ENCODE measurements at regions not wholly inside any gene's neighbourhood (a gene's known extent, or its start where the extent isn't known, plus 50 kb on each side); places are given as distances from the start of the nearest gene placed in this dataset.

GRCh38 chr12:93042283-93042682, 113.2 kb upstream of the EEA1 start:
- DNase-seq (ENCODE audit: low read depth) (no peak), FAIRE-seq (no peak)
- TF ChIP-seq, protein P1, sequence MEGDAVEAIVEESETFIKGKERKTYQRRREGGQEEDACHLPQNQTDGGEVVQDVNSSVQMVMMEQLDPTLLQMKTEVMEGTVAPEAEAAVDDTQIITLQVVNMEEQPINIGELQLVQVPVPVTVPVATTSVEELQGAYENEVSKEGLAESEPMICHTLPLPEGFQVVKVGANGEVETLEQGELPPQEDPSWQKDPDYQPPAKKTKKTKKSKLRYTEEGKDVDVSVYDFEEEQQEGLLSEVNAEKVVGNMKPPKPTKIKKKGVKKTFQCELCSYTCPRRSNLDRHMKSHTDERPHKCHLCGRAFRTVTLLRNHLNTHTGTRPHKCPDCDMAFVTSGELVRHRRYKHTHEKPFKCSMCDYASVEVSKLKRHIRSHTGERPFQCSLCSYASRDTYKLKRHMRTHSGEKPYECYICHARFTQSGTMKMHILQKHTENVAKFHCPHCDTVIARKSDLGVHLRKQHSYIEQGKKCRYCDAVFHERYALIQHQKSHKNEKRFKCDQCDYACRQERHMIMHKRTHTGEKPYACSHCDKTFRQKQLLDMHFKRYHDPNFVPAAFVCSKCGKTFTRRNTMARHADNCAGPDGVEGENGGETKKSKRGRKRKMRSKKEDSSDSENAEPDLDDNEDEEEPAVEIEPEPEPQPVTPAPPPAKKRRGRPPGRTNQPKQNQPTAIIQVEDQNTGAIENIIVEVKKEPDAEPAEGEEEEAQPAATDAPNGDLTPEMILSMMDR (IDR thresholded peaks at IDR 0.05; ENCODE audit: insufficient read depth, low read depth, low read length): no peak
- TF ChIP-seq EZH2 (IDR thresholded peaks at IDR 0.05; ENCODE audit: insufficient read depth, low read length): no peak
- H3K27ac ChIP-seq (ENCODE audit: low read depth, low read length): no peak overlapping the region
- no peaks in the 10 kb centered on the region for H3K4me1 ChIP-seq (ENCODE audit: insufficient read depth, low read length)
- no peak overlapping the region for H3K27ac Mint-ChIP-seq (ENCODE audit: unreplicated experiment)
- no peak overlapping the region for H3K4me3 Mint-ChIP-seq (ENCODE audit: unreplicated experiment)
- no peak overlapping the region for H2AFZ ChIP-seq (ENCODE audit: low read depth, low read length)
- H3K9me3 Mint-ChIP-seq (ENCODE audit: unreplicated experiment): peaks cover 2% of the 10 kb centered on the region
- no peaks in the 10 kb centered on the region for H3K36me3 ChIP-seq (ENCODE audit: insufficient read depth, low read length)
- peaks cover 3% of the 10 kb centered on the region for H3K4me1 Mint-ChIP-seq (ENCODE audit: low read depth, unreplicated experiment)
- H3K79me2 ChIP-seq (ENCODE audit: insufficient read depth, low read length): no peaks in the 10 kb centered on the region
- no peaks in the 10 kb centered on the region for H3K36me3 Mint-ChIP-seq (ENCODE audit: low read depth, unreplicated experiment)
- no peaks in the 10 kb centered on the region for H3K27me3 Mint-ChIP-seq (ENCODE audit: low read depth, unreplicated experiment)
- no peak overlapping the region for H3K9ac ChIP-seq (ENCODE audit: low read length)
- no peaks in the 10 kb centered on the region for H3K27me3 ChIP-seq (ENCODE audit: insufficient read depth, low read length)
- H3K4me2 ChIP-seq (ENCODE audit: low read length): no peak overlapping the region
- H3K9me3 ChIP-seq (ENCODE audit: insufficient read depth, low read depth, low read length): no peaks in the 10 kb centered on the region
- no peaks in the 10 kb centered on the region for H4K20me1 ChIP-seq (ENCODE audit: insufficient read depth, low read length)
- H3K4me3 ChIP-seq (ENCODE audit: insufficient read depth, low read depth, low read length): no peak overlapping the region

DNA sequence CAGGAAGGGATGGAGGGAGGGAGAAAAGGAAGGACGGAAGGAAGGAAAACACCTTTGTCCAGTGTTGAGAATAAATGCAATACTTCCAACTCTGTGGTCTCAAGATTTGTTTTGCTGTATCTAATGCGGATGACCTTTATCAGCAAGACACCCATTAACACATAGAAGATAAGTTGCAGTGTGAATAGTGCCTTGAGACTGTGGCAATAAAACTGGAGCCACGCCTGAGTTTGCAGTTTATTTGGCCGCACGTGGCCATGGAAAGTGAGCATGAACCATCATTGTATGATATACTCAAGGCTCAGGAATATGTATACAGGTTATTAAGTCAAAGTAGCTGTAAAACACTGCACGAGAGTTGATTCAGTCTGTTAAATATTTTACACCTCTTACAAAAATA, 113.6 kb upstream of the EEA1 start:
- Histone ChIP-seq H2AFZ (ENCODE audit: low read depth, low read length) (no peak overlapping the region), H3K27me3 (ENCODE audit: insufficient read depth, low read length) (no peaks in the 10 kb centered on the region), H3K4me2 (ENCODE audit: low read length) (no peak overlapping the region), H3K4me3 (ENCODE audit: insufficient read depth, low read depth, low read length) (no peak overlapping the region), H3K36me3 (ENCODE audit: insufficient read depth, low read length) (no peaks in the 10 kb centered on the region), H3K79me2 (ENCODE audit: insufficient read depth, low read length) (no peaks in the 10 kb centered on the region), H3K4me1 (ENCODE audit: insufficient read depth, low read length) (no peaks in the 10 kb centered on the region), H4K20me1 (ENCODE audit: insufficient read depth, low read length) (no peaks in the 10 kb centered on the region), H3K27ac (ENCODE audit: low read depth, low read length) (no peak overlapping the region), H3K9ac (ENCODE audit: low read length) (no peak overlapping the region), H3K9me3 (ENCODE audit: insufficient read depth, low read depth, low read length) (no peaks in the 10 kb centered on the region)
- no peak overlapping the region for H3K4me3 Mint-ChIP-seq (ENCODE audit: unreplicated experiment)
- no peaks in the 10 kb centered on the region for H3K27me3 Mint-ChIP-seq (ENCODE audit: low read depth, unreplicated experiment)
- DNase-seq (ENCODE audit: low read depth): no peak
- TF ChIP-seq EZH2 (IDR thresholded peaks at IDR 0.05; ENCODE audit: insufficient read depth, low read length): no peak
- TF ChIP-seq, protein P1 (IDR thresholded peaks at IDR 0.05; ENCODE audit: insufficient read depth, low read depth, low read length): no peak
- no peak overlapping the region for H3K27ac Mint-ChIP-seq (ENCODE audit: unreplicated experiment)
- H3K4me1 Mint-ChIP-seq (ENCODE audit: low read depth, unreplicated experiment): peaks cover 3% of the 10 kb centered on the region
- no peaks in the 10 kb centered on the region for H3K36me3 Mint-ChIP-seq (ENCODE audit: low read depth, unreplicated experiment)
- H3K9me3 Mint-ChIP-seq (ENCODE audit: unreplicated experiment): peaks cover 2% of the 10 kb centered on the region
- FAIRE-seq: no peak

DNA sequence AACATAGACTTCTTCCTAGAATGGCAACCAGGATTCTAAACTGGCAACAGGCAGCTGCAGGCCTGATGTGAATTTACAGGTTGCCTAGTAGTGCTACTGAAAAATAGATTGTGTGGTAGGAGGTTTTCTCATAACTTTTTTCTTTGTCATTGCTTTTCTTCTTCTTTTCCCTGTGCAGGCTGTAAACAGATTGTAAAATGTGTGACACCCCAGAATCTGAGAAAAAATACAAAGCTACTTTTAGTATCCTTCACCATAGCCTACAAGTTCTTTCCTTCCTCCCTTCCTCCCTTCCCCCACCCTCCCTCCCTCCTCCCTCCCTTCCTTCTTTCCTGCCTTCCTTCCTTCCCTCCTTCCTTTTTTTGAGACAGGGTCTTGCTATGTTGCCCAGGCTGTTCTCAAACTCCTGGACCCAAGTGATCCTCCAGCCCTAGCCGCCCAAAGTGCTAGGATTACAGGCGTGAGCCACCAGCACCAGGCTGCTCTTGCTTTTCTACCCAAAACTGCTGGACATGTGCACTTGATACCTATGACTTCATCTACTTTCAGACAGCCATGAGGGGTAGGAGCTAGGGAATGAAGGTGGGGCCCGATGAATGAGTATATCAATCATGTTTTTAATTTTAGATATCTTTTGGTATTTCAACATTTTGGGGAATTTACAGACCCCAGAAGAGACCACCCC, 114.2 kb upstream of the EEA1 start:
- H3K36me3 ChIP-seq (ENCODE audit: insufficient read depth, low read length): no peaks in the 10 kb centered on the region
- TF ChIP-seq, protein P1 (IDR thresholded peaks at IDR 0.05; ENCODE audit: insufficient read depth, low read depth, low read length): no peak
- TF ChIP-seq EZH2 (IDR thresholded peaks at IDR 0.05; ENCODE audit: insufficient read depth, low read length): no peak
- H4K20me1 ChIP-seq (ENCODE audit: insufficient read depth, low read length): no peaks in the 10 kb centered on the region
- no peaks in the 10 kb centered on the region for H3K36me3 Mint-ChIP-seq (ENCODE audit: low read depth, unreplicated experiment)
- no peak overlapping the region for H2AFZ ChIP-seq (ENCODE audit: low read depth, low read length)
- H3K4me3 Mint-ChIP-seq (ENCODE audit: unreplicated experiment): no peak overlapping the region
- H3K79me2 ChIP-seq (ENCODE audit: insufficient read depth, low read length): no peaks in the 10 kb centered on the region
- peaks cover 2% of the 10 kb centered on the region for H3K9me3 Mint-ChIP-seq (ENCODE audit: unreplicated experiment)
- H3K27me3 ChIP-seq (ENCODE audit: insufficient read depth, low read length): no peaks in the 10 kb centered on the region
- H3K4me1 Mint-ChIP-seq (ENCODE audit: low read depth, unreplicated experiment): peaks cover 3% of the 10 kb centered on the region
- no peaks in the 10 kb centered on the region for H3K27me3 Mint-ChIP-seq (ENCODE audit: low read depth, unreplicated experiment)
- no peak overlapping the region for H3K4me2 ChIP-seq (ENCODE audit: low read length)
- DNase-seq (ENCODE audit: low read depth) (no peak), FAIRE-seq (no peak)
- H3K9ac ChIP-seq (ENCODE audit: low read length): no peak overlapping the region
- no peak overlapping the region for H3K27ac ChIP-seq (ENCODE audit: low read depth, low read length)
- H3K4me1 ChIP-seq (ENCODE audit: insufficient read depth, low read length): no peaks in the 10 kb centered on the region
- no peak overlapping the region for H3K4me3 ChIP-seq (ENCODE audit: insufficient read depth, low read depth, low read length)
- H3K27ac Mint-ChIP-seq (ENCODE audit: unreplicated experiment): no peak overlapping the region
- no peaks in the 10 kb centered on the region for H3K9me3 ChIP-seq (ENCODE audit: insufficient read depth, low read depth, low read length)

Data from astrocyte (in vitro differentiated cells and primary cell).